Left hindlimb (tissue), 1 donor: ENCODE measurements at regions not wholly inside any gene's neighbourhood (a gene's known extent, or its start where the extent isn't known, plus 50 kb on each side); places are given as distances from the start of the nearest gene placed in this dataset.

Source experiments
- DNase-seq: peaks from one replicate; pipeline ENCODE4 v3.0.0-alpha.2; 2018

GRCh38 chr12:114302606-114303315 is 103.2 kb downstream of the TBX5 start:
- no peak for DNase-seq

GRCh38 chr12:114302117-114302516 is 103.8 kb downstream of the TBX5 start:
- no peak for DNase-seq

- DNase-seq = no peak
These were observed 111.7 kb downstream of the TBX5 start for GRCh38 chr12:114294303-114294685.

DNA sequence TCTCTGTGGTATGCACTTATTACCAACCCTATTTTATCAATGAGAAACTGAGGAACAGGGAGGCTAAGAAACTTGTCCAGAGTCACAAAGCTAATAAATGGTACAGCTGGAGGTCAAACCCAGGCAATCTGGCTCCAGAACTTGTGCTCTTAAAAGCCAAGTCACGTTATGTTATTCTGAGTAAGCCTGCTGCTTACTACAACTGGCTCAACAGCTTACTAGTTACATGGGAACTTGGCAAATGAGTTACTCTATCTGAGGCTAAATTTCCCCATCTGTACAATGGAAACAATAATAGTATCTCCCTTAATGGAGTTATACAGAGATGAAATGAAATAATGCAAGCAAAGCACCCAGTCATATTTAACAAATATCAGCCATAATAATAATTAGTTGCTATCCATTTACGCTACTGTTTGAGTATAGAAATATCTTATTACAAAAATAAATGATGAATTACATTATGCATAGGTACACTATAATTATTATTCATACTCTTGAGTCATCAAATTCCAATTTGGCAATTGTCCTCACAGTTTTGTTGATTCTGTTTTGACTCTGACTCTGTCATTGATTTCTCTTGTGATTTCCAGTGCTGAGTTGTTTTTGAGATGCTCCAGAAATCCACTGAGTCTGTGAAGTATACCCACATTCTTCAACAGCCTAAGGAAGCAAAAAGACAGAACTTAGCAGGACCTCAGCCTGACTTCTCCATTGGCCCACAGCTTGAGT is 112.2 kb downstream of the TBX5 start:
- DNase-seq = no peak

DNA sequence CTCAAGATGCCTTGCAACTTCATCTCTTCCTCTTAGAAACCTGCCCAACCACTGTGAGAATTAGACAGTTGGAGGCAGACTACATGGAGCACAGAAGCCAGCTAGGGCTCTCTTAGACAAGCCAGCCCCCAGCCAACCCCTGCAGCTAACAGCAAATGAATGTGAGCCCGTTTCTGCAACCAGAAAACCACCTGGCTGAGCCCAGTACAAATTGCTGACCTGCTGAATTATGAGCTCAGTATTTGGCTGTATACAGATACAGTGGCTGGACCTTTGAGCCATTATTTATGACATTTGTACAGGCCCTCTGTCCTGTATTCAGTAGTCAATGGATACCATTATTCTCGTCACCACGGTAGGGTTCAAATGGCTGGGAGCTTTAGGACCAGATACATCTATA is 112.9 kb downstream of the TBX5 start:
- DNase-seq = no peak

DNA sequence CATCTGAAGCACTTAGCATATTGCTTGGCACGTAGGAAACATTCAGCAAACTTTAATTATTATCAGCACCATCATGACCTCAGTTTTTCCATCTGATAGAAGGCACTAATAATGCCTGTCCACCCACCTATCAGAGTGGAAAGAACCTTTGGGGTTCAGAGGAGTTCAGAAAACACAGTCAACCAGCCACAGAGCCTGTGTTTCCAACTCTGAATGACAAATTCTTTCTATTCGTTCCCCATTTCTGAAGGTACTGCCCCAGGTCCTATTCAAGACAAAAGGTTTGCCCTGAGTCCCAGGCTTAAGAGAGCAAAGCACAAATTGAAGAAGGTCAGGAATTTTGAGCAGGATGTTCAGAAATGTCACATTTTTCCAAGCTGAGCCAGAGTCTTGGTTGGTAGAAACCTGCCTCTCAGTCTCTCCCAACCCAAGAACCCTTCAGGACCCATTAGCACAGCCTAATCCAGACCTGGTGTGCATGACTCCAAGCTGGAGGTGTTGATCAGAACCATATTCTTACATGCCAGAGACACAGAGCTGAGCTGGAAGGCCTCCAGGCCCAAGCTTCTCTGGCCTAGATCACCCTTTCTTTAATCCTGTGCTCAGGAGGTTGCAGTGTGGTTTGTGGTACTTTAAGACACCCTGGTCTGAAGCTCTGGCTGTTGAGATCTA is 114.4 kb downstream of the TBX5 start:
- DNase-seq = no peak

- DNase-seq = no peak
These were observed 118.0 kb downstream of the TBX5 start for GRCh38 chr12:114287821-114288525.

- no peak for DNase-seq
These were observed 119.8 kb downstream of the TBX5 start for GRCh38 chr12:114286145-114286544.

DNA sequence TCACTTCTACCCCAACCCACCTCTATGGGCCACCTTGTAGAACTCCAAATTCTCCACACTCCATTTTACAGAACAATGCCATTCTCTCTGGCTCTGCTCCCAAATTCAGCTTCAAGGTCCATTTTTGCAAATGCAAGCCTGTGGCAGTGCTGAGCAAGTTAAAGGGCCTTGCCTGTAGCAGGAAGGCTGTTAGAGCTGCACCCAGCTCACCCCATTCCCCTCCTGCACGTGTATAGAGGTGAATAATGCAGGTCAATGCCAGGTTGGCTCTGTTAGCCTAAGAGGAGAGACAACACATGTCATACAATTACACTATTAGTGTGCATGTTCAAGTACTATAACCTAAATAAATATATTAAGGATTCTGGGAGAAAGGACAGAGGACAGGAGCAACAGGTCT is 120.4 kb downstream of the TBX5 start:
- no peak for DNase-seq

- no peak for DNase-seq
These were observed 121.9 kb downstream of the TBX5 start for GRCh38 chr12:114284041-114284440.

GRCh38 chr12:114275932-114276785 is 129.8 kb downstream of the TBX5 start:
- DNase-seq = no peak

- no peak for DNase-seq
These were observed 130.9 kb downstream of the TBX5 start for GRCh38 chr12:114275086-114275485.

- no peak for DNase-seq
These were observed 131.8 kb downstream of the TBX5 start for GRCh38 chr12:114274131-114274530.

DNA sequence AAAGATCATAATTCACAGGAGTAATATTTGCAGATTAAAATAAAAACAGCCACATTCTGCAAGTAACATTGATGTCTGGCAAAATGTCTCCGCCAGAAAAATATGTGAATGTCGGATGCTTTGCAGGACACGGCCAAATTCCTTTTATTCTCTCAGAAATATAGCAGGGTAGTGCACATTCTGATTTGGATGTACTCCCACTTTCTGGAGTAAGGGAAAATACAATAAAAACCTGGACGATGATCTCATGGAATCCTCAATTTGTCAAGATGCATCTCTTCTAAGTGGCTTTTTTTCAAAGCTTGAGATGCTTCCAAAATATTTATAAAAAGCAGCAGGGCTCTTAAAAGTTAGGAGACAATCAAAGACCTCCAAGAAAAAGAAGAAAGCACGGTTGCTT is 133.3 kb downstream of the TBX5 start:
- DNase-seq = no peak

GRCh38 chr12:114272071-114272470 is 133.9 kb downstream of the TBX5 start:
- DNase-seq = no peak

DNA sequence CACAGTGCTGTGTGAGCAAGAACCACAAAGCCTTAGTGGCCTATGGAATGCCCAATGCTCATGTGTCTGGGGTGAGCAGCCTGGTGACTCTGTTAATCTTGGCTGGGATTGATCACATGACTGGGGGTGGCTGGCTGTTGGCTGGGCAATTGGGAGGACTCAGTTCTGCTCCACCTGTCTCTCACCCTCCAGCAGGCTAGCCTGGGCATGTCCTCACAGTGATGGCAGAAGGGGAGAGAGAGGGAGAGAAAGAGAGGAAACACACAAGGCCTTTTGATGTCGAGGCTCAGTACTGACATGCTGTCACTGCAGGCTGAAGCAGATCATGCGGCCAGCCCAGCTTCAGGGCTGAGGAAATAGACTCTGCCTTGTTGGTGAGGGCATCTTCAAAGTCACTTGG is 136.8 kb downstream of the TBX5 start:
- DNase-seq = no peak

- no peak for DNase-seq
These were observed 139.4 kb downstream of the TBX5 start for GRCh38 chr12:114266536-114266935.

- no peak for DNase-seq
These were observed 140.9 kb downstream of the TBX5 start for GRCh38 chr12:114265036-114265435.

GRCh38 chr12:114263056-114263805 is 142.7 kb downstream of the TBX5 start:
- DNase-seq = no peak

GRCh38 chr12:114257687-114258086 is 148.3 kb downstream of the TBX5 start:
- DNase-seq = no peak

GRCh38 chr12:114254998-114255397 is 150.9 kb downstream of the TBX5 start:
- DNase-seq = no peak
